ENCODE measurements at regions not wholly inside any gene's neighbourhood (a gene's known extent, or its start where the extent isn't known, plus 50 kb on each side); places are given as distances from the start of the nearest gene placed in this dataset.

- 93 to 95% methylated on average over 7 of the region's 7 CpGs for WGBS, 2 donors
- H3K4me3 ChIP-seq = no peak overlapping the region
- no peak for TF ChIP-seq CTCF (IDR thresholded peaks at IDR 0.05)
- TF ChIP-seq POLR2A (IDR thresholded peaks at IDR 0.05) = no peak
- TF ChIP-seq EP300 (IDR thresholded peaks at IDR 0.05) = no peak
Observed at GRCh38 chr11:122435540-122436187, 219.9 kb upstream of the UBASH3B start.

GRCh38 chr11:122434786-122435185, 220.7 kb upstream of the UBASH3B start:
- Histone ChIP-seq H3K4me1 (peaks cover 0 to 2% (median under 1%) of the 10 kb centered on the region in 4 donors), H3K27me3 (no peaks in the 10 kb centered on the region), H3K9me3 (no peaks in the 10 kb centered on the region), H3K36me3 (no peaks in the 10 kb centered on the region), H3K4me3 (no peak overlapping the region), H3K27ac (no peak overlapping the region)
- 26 to 35% methylated on average over 1 of the region's 1 CpG for WGBS, 2 donors
- TF ChIP-seq CTCF (IDR thresholded peaks at IDR 0.05) (no peak), EP300 (IDR thresholded peaks at IDR 0.05) (no peak), POLR2A (IDR thresholded peaks at IDR 0.05) (no peak)
- no peak for DNase-seq (ENCODE audit: low spot score in 2 of 2)

More at GRCh38 chr11:122435540-122436187, 219.9 kb upstream of the UBASH3B start:
- no peak for DNase-seq (ENCODE audit: low spot score in 2 of 2)
- H3K9me3 ChIP-seq = no peaks in the 10 kb centered on the region
- no peaks in the 10 kb centered on the region for H3K27me3 ChIP-seq
- H3K36me3 ChIP-seq = no peaks in the 10 kb centered on the region
- peaks cover 0 to 9% (median 3%) of the 10 kb centered on the region in 4 donors for H3K4me1 ChIP-seq
- H3K27ac ChIP-seq = no peak overlapping the region

GRCh38 chr11:122430490-122430889, 225.0 kb upstream of the UBASH3B start:
- H3K9me3 ChIP-seq = no peaks in the 10 kb centered on the region
- no peaks in the 10 kb centered on the region for H3K4me1 ChIP-seq
- no peak for DNase-seq (ENCODE audit: low spot score in 2 of 2)
- no peak for TF ChIP-seq EP300 (IDR thresholded peaks at IDR 0.05)
- no peak for TF ChIP-seq POLR2A (IDR thresholded peaks at IDR 0.05)
- no peak for TF ChIP-seq CTCF (IDR thresholded peaks at IDR 0.05)
- no peaks in the 10 kb centered on the region for H3K36me3 ChIP-seq
- H3K27ac ChIP-seq = no peak overlapping the region
- 92 to 100% methylated on average over 4 of the region's 4 CpGs for WGBS, 2 donors
- no peak overlapping the region for H3K4me3 ChIP-seq
- H3K27me3 ChIP-seq = no peaks in the 10 kb centered on the region

- no peaks in the 10 kb centered on the region for H3K9me3 ChIP-seq
- WGBS, 2 donors = 70 to 77% methylated on average over 2 of the region's 2 CpGs
- no peaks in the 10 kb centered on the region for H3K4me1 ChIP-seq
- H3K36me3 ChIP-seq = no peaks in the 10 kb centered on the region
- no peak overlapping the region for H3K27ac ChIP-seq
- TF ChIP-seq EP300 (IDR thresholded peaks at IDR 0.05) = no peak
- TF ChIP-seq CTCF (IDR thresholded peaks at IDR 0.05) = no peak
- TF ChIP-seq POLR2A (IDR thresholded peaks at IDR 0.05) = no peak
- no peaks in the 10 kb centered on the region for H3K27me3 ChIP-seq
- DNase-seq (ENCODE audit: low spot score in 2 of 2) = no peak
- no peak overlapping the region for H3K4me3 ChIP-seq
Observed at GRCh38 chr11:122426073-122426472, 229.4 kb upstream of the UBASH3B start.

GRCh38 chr11:122424636-122425035, 230.9 kb upstream of the UBASH3B start:
- TF ChIP-seq POLR2A (IDR thresholded peaks at IDR 0.05) = no peak
- TF ChIP-seq EP300 (IDR thresholded peaks at IDR 0.05) = no peak
- no peak for TF ChIP-seq CTCF (IDR thresholded peaks at IDR 0.05)
- H3K27ac ChIP-seq = no peak overlapping the region
- no peaks in the 10 kb centered on the region for H3K27me3 ChIP-seq
- no peaks in the 10 kb centered on the region for H3K36me3 ChIP-seq
- no peak overlapping the region for H3K4me3 ChIP-seq
- no peaks in the 10 kb centered on the region for H3K4me1 ChIP-seq
- WGBS, 2 donors = 62 to 63% methylated on average over 1 of the region's 1 CpG
- no peak for DNase-seq (ENCODE audit: low spot score in 2 of 2)
- no peaks in the 10 kb centered on the region for H3K9me3 ChIP-seq

All from tibial nerve (tissue), 4 donors.